H1 (cell line): ENCODE measurements at regions not wholly inside any gene's neighbourhood (a gene's known extent, or its start where the extent isn't known, plus 50 kb on each side); places are given as distances from the start of the nearest gene placed in this dataset.

Experiments
- CHD1 ChIP-seq: IDR thresholded peaks from 2 replicates; pipeline ENCODE4 v1.6.1; 2012; ENCODE audit warnings: low read depth, low read length, improper control_type of control experiment
- EGR1 ChIP-seq: IDR thresholded peaks from 2 replicates; pipeline ENCODE4 v1.6.1; 2011; ENCODE audit warnings: low read depth, low read length, borderline replicate concordance
- EZH2 ChIP-seq: fragments of 200-600 bp; sonication (generic); IDR thresholded peaks from 2 replicates; pipeline ENCODE4 v1.7.1; 2012; ENCODE audit warnings: low read depth, mild to moderate bottlenecking, moderate library complexity, low read length, inconsistent platforms; ENCODE audit not compliant: severe bottlenecking
- POLR2AphosphoS5 ChIP-seq: IDR thresholded peaks from 2 replicates; pipeline ENCODE4 v1.6.1; 2011; ENCODE audit warnings: low read depth, low read length
- SIRT6 ChIP-seq: IDR thresholded peaks from one replicate; pipeline ENCODE4 v1.7.1; 2012; ENCODE audit warnings: low read length, inconsistent platforms
- TBP ChIP-seq: IDR thresholded peaks from 2 replicates; pipeline ENCODE4 v1.6.1; 2011; ENCODE audit warnings: low read depth, low read length, improper control_type of control experiment

DNA sequence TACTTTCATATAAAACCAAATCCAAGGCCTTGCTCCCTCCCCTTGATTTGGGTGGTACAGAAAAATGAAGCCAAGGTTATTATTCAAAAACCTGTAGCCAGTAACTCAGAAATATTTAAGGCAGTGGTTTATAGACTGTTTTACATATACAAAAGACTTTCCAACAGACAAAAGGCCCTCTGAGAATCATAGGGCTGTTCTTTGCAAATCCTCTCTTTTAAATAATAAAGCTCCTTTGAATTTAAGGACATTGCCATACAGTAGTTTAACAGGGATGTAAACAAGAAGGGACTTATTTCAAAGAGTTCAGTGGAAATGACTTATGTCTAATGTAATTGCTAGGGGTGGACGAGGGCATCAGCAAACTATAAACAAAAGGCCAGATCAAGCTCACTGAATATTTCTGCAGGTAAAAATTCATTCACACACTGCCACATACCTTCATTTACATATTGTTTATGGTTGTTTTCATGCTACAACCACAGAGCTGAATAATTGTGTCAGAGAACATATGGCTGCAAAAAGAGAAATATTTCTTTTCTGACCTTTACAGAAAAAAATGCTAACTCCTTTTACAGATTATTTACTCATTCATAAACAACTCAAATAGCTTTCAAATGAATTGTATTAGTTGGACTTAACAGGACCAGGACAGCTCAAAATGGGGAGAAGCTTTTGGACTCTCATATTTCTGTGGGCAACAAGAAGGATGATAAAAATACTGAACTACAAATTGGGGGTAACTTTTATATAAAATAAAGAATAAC, 665.6 kb downstream of the SLITRK1 start (continued):
- TF ChIP-seq EGR1 (no peak), CHD1 (no peak), TBP (no peak), POLR2AphosphoS5 (no peak), EZH2 (no peak), SIRT6 (no peak)
- TF ChIP-seq, all 59 proteins: peak for 0
